HEK293 (cell line): ENCODE measurements at regions not wholly inside any gene's neighbourhood (a gene's known extent, or its start where the extent isn't known, plus 50 kb on each side); places are given as distances from the start of the nearest gene placed in this dataset.

ENCODE experiments used
- IKZF3 ChIP-seq: fragments of 450-650 bp; IDR thresholded peaks from 2 replicates; pipeline ENCODE4 v1.5.0; 2018; ENCODE audit warnings: missing biosample characterization, mild to moderate bottlenecking, missing genetic modification characterization, moderate library complexity
- TRIM28 ChIP-seq: IDR thresholded peaks from 2 replicates; pipeline ENCODE4 v1.6.1; 2011; ENCODE audit warnings: low read length, control low read depth, borderline replicate concordance
- ZNF121 ChIP-seq: fragments of 450-650 bp; formaldehyde crosslinking; IDR thresholded peaks from 2 replicates; pipeline ENCODE4 v1.5.1; 2016; ENCODE audit warnings: missing biosample characterization, missing genetic modification characterization
- TF ChIP-seq, protein P1 (sequence below): fragments of 450-650 bp; formaldehyde crosslinking; IDR thresholded peaks from 2 replicates; pipeline ENCODE4 v1.5.1; 2016; ENCODE audit warnings: missing biosample characterization, missing genetic modification characterization
- TF ChIP-seq, protein P2 (sequence below): fragments of 450-650 bp; formaldehyde crosslinking; IDR thresholded peaks from 2 replicates; pipeline ENCODE4 v1.5.1; 2016; ENCODE audit warnings: missing biosample characterization, missing genetic modification characterization
- TF ChIP-seq, protein P3 (sequence below): fragments of 450-650 bp; formaldehyde crosslinking; IDR thresholded peaks from 2 replicates; pipeline ENCODE4 v1.5.1; 2016; ENCODE audit warnings: missing biosample characterization, missing genetic modification characterization
- TF ChIP-seq, protein P4 (sequence below): fragments of 450-650 bp; formaldehyde crosslinking; IDR thresholded peaks from 2 replicates; pipeline ENCODE4 v1.5.1; 2016; ENCODE audit warnings: missing biosample characterization, missing genetic modification characterization
- TF ChIP-seq, protein P5 (sequence below): fragments of 450-650 bp; IDR thresholded peaks from 2 replicates; pipeline ENCODE4 v1.5.1; 2018; ENCODE audit warnings: missing biosample characterization, mild to moderate bottlenecking, missing genetic modification characterization

DNA sequence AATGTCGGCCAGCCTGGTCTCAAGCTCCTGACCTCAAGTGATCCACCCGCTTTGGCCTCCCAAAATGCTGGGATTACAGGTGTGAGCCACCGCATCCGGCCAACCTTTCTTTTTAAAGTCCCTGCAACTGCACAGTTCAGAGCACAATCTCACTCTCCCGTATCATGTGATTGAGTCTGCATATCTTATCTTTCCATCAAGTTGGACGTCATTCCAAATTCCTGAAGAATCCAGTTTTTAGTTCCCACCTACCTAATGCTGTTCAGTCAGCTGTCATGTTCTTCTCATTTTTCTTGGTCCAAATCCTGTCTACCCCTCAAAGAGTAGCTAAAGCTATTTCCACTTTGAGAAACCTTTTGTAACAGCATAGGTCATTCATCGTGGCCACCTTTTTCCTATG, 110.8 kb upstream of the FBXO11 start:
- TF ChIP-seq, protein P1, sequence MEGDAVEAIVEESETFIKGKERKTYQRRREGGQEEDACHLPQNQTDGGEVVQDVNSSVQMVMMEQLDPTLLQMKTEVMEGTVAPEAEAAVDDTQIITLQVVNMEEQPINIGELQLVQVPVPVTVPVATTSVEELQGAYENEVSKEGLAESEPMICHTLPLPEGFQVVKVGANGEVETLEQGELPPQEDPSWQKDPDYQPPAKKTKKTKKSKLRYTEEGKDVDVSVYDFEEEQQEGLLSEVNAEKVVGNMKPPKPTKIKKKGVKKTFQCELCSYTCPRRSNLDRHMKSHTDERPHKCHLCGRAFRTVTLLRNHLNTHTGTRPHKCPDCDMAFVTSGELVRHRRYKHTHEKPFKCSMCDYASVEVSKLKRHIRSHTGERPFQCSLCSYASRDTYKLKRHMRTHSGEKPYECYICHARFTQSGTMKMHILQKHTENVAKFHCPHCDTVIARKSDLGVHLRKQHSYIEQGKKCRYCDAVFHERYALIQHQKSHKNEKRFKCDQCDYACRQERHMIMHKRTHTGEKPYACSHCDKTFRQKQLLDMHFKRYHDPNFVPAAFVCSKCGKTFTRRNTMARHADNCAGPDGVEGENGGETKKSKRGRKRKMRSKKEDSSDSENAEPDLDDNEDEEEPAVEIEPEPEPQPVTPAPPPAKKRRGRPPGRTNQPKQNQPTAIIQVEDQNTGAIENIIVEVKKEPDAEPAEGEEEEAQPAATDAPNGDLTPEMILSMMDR (tag by site-specific recombination), result no peak
- TF ChIP-seq IKZF3 (tag by site-specific recombination), result no peak
- no peak for TF ChIP-seq ZNF121
- TF ChIP-seq, protein P2, sequence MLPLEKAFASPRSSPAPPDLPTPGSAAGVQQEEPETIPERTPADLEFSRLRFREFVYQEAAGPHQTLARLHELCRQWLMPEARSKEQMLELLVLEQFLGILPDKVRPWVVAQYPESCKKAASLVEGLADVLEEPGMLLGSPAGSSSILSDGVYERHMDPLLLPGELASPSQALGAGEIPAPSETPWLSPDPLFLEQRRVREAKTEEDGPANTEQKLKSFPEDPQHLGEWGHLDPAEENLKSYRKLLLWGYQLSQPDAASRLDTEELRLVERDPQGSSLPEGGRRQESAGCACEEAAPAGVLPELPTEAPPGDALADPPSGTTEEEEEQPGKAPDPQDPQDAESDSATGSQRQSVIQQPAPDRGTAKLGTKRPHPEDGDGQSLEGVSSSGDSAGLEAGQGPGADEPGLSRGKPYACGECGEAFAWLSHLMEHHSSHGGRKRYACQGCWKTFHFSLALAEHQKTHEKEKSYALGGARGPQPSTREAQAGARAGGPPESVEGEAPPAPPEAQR (tag by site-specific recombination), result no peak
- TF ChIP-seq, protein P3, sequence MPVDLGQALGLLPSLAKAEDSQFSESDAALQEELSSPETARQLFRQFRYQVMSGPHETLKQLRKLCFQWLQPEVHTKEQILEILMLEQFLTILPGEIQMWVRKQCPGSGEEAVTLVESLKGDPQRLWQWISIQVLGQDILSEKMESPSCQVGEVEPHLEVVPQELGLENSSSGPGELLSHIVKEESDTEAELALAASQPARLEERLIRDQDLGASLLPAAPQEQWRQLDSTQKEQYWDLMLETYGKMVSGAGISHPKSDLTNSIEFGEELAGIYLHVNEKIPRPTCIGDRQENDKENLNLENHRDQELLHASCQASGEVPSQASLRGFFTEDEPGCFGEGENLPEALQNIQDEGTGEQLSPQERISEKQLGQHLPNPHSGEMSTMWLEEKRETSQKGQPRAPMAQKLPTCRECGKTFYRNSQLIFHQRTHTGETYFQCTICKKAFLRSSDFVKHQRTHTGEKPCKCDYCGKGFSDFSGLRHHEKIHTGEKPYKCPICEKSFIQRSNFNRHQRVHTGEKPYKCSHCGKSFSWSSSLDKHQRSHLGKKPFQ (tag by site-specific recombination), result no peak
- TF ChIP-seq, protein P4, sequence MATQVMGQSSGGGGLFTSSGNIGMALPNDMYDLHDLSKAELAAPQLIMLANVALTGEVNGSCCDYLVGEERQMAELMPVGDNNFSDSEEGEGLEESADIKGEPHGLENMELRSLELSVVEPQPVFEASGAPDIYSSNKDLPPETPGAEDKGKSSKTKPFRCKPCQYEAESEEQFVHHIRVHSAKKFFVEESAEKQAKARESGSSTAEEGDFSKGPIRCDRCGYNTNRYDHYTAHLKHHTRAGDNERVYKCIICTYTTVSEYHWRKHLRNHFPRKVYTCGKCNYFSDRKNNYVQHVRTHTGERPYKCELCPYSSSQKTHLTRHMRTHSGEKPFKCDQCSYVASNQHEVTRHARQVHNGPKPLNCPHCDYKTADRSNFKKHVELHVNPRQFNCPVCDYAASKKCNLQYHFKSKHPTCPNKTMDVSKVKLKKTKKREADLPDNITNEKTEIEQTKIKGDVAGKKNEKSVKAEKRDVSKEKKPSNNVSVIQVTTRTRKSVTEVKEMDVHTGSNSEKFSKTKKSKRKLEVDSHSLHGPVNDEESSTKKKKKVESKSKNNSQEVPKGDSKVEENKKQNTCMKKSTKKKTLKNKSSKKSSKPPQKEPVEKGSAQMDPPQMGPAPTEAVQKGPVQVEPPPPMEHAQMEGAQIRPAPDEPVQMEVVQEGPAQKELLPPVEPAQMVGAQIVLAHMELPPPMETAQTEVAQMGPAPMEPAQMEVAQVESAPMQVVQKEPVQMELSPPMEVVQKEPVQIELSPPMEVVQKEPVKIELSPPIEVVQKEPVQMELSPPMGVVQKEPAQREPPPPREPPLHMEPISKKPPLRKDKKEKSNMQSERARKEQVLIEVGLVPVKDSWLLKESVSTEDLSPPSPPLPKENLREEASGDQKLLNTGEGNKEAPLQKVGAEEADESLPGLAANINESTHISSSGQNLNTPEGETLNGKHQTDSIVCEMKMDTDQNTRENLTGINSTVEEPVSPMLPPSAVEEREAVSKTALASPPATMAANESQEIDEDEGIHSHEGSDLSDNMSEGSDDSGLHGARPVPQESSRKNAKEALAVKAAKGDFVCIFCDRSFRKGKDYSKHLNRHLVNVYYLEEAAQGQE (tag by site-specific recombination), result no peak
- no peak for TF ChIP-seq TRIM28
- TF ChIP-seq, protein P5, sequence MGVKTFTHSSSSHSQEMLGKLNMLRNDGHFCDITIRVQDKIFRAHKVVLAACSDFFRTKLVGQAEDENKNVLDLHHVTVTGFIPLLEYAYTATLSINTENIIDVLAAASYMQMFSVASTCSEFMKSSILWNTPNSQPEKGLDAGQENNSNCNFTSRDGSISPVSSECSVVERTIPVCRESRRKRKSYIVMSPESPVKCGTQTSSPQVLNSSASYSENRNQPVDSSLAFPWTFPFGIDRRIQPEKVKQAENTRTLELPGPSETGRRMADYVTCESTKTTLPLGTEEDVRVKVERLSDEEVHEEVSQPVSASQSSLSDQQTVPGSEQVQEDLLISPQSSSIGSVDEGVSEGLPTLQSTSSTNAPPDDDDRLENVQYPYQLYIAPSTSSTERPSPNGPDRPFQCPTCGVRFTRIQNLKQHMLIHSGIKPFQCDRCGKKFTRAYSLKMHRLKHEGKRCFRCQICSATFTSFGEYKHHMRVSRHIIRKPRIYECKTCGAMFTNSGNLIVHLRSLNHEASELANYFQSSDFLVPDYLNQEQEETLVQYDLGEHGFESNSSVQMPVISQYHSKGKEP, result no peak
